ENCODE measurements at regions not wholly inside any gene's neighbourhood (a gene's known extent, or its start where the extent isn't known, plus 50 kb on each side); places are given as distances from the start of the nearest gene placed in this dataset.

GRCh38 chr6:18039481-18039880, 52.0 kb upstream of the KIF13A start (continued):
- TF ChIP-seq CHD7 (IDR thresholded peaks at IDR 0.05; ENCODE audit: insufficient replicate concordance, low read length) (no peak), USF2 (IDR thresholded peaks at IDR 0.05; ENCODE audit: low read length) (no peak), E2F6 (IDR thresholded peaks at IDR 0.05) (no peak), CREB1 (IDR thresholded peaks at IDR 0.05) (no peak), POLR2AphosphoS5 (IDR thresholded peaks at IDR 0.05; ENCODE audit: low read depth, low read length) (no peak), SP4 (IDR thresholded peaks at IDR 0.05; ENCODE audit: low read length) (no peak), YY1 (IDR thresholded peaks at IDR 0.05; ENCODE audit: low read depth, low read length) (no peak), CEBPB (IDR thresholded peaks at IDR 0.05; ENCODE audit: low read depth, low read length) (no peak)

Data from H1 (cell line).